ENCODE measurements at regions not wholly inside any gene's neighbourhood (a gene's known extent, or its start where the extent isn't known, plus 50 kb on each side); places are given as distances from the start of the nearest gene placed in this dataset.
"Not testable (repeated sequence)": the region's sequence is repeated elsewhere in the genome, so short reads cannot be mapped to it uniquely, and the experiment has no call there.

DNA sequence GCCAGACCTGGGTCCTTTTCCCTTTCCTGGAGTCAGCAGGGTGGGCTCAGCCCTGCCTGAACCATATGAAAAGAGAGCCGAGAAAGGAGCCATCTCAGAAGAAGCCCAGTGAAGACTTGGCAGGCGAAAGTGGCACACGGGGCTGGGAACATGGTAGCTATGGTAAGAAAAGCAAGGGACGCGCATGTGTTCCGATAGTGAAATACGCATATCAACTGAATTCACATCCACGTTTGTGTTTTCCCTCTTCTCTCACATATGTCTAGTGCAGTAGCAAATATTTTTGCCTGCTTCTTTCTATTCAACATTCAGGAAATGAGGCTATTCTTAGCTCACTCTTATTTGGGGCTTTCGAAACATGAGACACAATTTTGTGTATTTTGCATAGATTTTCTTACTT lies 54.1 kb upstream of the PEG3 start:
- no peak for ATAC-seq

DNA sequence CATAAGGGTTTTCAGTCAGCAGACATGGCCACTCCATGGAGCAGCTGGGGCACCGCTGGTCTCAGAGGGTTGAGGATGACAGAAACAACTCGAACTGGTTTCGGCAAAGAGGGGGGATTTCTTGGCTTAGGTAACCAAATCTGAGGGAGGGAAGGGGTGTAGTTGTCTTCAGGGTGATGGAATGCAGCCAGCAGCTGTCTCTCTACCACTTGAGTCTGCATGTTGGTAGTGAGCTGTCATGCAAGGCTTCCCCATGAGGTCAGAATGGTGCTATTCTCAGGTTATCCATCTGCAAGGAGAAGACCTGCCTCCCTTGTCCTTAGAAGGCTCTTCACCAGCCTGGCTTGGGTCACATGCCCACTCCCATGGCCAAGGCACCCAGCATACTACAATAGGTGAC lies 55.6 kb upstream of the PEG3 start:
- H3K27me3 Mint-ChIP-seq: no peaks in the 10 kb centered on the region
- H3K9me3 Mint-ChIP-seq: peaks cover 31% of the 10 kb centered on the region
- no peak overlapping the region for H3K27ac Mint-ChIP-seq
- no peaks in the 10 kb centered on the region for H3K36me3 Mint-ChIP-seq (ENCODE audit: low read depth)
- H3K4me1 Mint-ChIP-seq: no peaks in the 10 kb centered on the region
- no peak overlapping the region for H3K4me3 Mint-ChIP-seq
- ATAC-seq: no peak
- no peak for DNase-seq

More for the DNA sequence above, 54.1 kb upstream of the PEG3 start:
- Mint-ChIP-seq H3K9me3 (peaks cover 30% of the 10 kb centered on the region), H3K4me1 (no peaks in the 10 kb centered on the region), H3K4me3 (no peak overlapping the region), H3K27me3 (no peaks in the 10 kb centered on the region), H3K27ac (no peak overlapping the region), H3K36me3 (ENCODE audit: low read depth) (peaks cover 4% of the 10 kb centered on the region)
- DNase-seq: no peak

DNA sequence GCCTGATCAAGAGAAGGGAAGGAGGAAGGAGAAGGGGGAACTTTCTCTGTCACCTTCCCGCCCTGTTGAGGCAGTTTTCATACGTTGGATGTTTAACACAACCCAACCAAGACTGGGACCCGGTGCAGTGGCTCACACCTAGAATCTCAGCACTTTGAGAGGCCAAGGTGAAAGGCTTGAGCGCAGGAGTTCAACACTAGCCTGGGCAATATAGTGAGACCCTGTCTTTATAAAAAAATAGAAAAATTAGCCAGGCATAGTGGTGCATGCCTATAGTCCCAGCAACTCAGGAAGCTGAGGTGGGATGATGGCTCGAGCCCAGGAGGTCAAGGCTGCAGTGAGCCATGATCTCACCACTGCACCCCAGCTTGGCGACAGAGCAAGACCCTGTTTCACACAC lies 59.4 kb upstream of the PEG3 start:
- Mint-ChIP-seq H3K27ac (no peak overlapping the region), H3K27me3 (no peaks in the 10 kb centered on the region), H3K4me3 (no peak overlapping the region), H3K9me3 (peaks cover 41% of the 10 kb centered on the region), H3K4me1 (no peaks in the 10 kb centered on the region), H3K36me3 (ENCODE audit: low read depth) (no peaks in the 10 kb centered on the region)
- no peak for DNase-seq
- no peak for ATAC-seq

DNA sequence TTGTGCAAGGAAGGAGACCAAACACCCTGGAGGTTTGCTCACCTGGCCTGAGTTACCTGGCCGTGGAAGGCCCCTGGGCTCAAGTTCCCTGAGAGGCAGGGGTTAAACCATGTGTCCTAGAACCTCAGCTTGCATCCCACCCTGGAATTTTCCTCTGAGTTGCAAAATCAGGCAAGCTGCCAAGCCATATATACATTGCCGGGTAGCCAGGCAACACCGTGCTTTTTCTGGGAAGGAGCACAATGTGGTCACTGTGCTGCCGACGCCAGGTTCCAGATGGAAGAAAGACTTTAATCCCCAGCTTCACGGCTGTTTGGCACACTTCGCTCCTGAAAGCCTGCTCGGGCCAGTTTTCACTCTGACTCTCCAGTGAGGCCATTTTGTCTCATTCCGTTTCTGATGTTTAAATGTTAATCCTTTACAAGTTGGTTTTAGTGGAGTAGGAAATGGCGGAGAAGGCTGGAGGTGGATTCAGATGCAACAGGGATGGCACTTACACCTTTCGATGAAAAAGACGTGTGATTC lies 60.1 kb upstream of the PEG3 start:
- Mint-ChIP-seq H3K4me1 (no peaks in the 10 kb centered on the region), H3K27ac (no peak overlapping the region), H3K36me3 (ENCODE audit: low read depth) (no peaks in the 10 kb centered on the region), H3K9me3 (peaks cover 41% of the 10 kb centered on the region), H3K4me3 (no peak overlapping the region), H3K27me3 (no peaks in the 10 kb centered on the region)
- ATAC-seq (no peak), DNase-seq (no peak)

DNA sequence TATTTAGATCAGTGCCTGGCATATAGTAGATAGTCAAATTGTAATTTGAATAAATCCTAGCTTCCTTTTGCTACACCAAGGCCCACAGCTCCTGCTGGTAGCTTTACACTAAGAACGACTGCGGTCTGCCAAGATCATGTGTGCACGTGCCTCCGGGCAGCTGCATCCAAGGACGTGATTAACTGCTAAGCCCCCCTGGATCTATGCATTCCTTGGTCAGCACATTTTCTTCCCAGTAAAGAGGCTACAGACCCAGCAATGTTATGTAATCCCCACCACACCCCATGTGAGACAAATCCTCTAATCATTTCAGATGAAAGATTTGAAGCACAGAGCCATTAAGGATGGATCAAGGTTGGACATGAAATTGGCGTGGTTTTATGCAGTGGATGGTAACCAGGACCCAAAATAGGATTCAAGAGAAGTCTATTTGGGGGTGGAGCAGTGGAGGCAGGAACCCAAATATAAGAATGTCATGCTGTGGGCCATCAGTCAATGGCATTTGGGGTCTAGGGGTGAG lies 65.2 kb upstream of the PEG3 start:
- DNase-seq (no peak), ATAC-seq (no peak)
- peaks cover 2% of the 10 kb centered on the region for H3K36me3 Mint-ChIP-seq (ENCODE audit: low read depth)
- no peaks in the 10 kb centered on the region for H3K27me3 Mint-ChIP-seq
- H3K4me1 Mint-ChIP-seq: no peaks in the 10 kb centered on the region
- peaks cover 59% of the 10 kb centered on the region for H3K9me3 Mint-ChIP-seq
- no peak overlapping the region for H3K27ac Mint-ChIP-seq
- H3K4me3 Mint-ChIP-seq: no peak overlapping the region

DNA sequence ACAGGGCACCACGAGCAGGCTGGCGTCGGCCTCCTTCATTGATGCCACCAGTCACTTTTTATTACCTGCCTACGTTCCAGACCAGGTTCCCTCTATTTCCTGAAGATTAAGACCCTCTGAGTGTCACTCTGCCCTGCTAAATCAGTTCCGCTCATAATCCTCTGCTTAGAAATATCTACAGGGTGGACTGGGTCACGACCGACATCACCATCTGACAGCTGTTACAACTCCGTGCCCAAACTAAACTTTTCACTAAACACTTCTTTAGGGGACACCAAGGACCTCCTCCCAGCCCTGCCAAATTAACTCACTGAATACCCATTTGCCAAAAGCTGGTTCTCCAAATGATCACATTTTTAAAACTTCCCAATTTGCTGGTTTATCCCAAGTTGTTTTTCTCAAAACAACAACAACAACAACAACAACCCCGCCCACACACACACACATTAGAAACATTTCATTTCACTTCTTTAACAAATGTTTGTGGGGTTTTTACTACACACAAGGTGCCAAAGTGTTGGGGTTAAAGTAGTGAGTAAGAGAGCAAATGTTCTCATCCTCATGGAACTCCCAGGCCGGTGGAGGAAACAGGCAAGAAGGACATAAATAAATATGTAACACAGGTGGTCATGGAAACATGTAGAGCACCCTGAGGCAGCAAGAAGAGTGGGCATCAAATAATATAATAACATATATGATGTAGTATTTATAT lies 72.0 kb upstream of the PEG3 start:
- DNase-seq (no peak), ATAC-seq (no peak)
- Mint-ChIP-seq H3K4me3 (no peak overlapping the region), H3K36me3 (ENCODE audit: low read depth) (no peaks in the 10 kb centered on the region), H3K9me3 (peaks cover 42% of the 10 kb centered on the region), H3K27ac (no peak overlapping the region), H3K27me3 (no peaks in the 10 kb centered on the region), H3K4me1 (no peaks in the 10 kb centered on the region)

DNA sequence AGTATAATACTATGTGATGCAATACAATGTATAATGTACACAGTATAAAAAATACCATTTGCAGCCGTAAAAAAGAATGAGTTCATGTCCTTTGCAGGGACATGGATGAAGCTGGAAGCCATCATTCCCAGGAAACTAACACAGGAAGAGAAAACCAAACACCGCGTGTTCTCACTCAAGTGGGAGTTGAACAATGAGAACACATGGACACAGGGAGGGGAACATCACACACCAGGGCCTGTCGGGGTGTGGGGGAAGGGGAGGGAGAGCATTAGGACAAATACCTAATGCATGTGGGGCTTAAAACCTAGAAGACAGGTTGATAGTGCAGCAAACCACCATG lies 72.6 kb upstream of the PEG3 start:
- H3K4me3 Mint-ChIP-seq; H3K27me3 Mint-ChIP-seq; DNase-seq; H3K4me1 Mint-ChIP-seq; H3K36me3 Mint-ChIP-seq (ENCODE audit: low read depth); ATAC-seq; H3K27ac Mint-ChIP-seq: not testable (repeated sequence)
- peaks cover 38% of the 10 kb centered on the region for H3K9me3 Mint-ChIP-seq

DNA sequence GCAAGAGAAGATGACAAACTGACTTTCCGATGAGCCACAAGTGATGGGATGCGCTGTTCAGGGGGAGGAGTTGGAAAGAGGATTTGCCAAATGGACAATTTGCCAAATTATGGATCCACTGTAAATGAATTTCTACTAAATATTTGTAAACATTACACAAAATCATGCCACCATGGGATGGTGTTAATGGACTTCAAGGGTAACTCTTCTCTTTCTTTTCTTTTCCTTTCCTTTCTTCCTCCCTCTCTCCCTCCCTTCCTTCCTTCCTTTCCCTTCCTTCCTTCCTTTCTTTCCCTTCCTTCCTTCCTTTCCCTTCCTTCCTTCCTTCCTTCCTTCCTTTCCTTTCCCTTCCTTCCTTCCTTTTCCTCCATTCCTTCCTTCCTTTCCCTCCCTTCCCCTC lies 76.0 kb upstream of the PEG3 start:
- no peak for ATAC-seq
- Mint-ChIP-seq H3K27me3 (no peaks in the 10 kb centered on the region), H3K4me3 (no peak overlapping the region), H3K9me3 (peaks cover 51% of the 10 kb centered on the region), H3K4me1 (no peaks in the 10 kb centered on the region), H3K36me3 (ENCODE audit: low read depth) (peaks cover 2% of the 10 kb centered on the region), H3K27ac (no peak overlapping the region)
- no peak for DNase-seq

DNA sequence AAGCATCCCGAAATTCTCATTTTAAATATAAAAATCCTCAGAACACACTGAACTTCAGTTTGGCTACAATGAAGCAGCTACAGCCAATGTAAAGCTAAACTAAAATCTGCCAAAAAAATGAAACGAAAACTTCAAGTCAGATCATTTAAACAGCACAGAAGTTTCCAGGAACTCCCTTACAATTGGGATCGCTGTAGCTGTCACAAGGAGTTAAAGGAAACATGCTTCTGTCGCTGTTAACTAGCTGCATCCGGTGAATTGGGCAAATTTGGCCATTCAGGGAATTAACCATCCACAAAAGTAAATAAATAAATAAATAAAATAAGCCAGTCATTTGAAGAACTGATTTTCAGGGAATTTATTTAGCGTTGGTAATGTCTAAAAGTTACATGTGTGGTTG lies 77.0 kb upstream of the PEG3 start:
- H3K4me1 Mint-ChIP-seq: no peaks in the 10 kb centered on the region
- H3K9me3 Mint-ChIP-seq: peaks cover 46% of the 10 kb centered on the region
- ATAC-seq: no peak
- H3K27ac Mint-ChIP-seq: no peak overlapping the region
- peaks cover 2% of the 10 kb centered on the region for H3K36me3 Mint-ChIP-seq (ENCODE audit: low read depth)
- H3K4me3 Mint-ChIP-seq: no peak overlapping the region
- no peaks in the 10 kb centered on the region for H3K27me3 Mint-ChIP-seq
- no peak for DNase-seq

DNA sequence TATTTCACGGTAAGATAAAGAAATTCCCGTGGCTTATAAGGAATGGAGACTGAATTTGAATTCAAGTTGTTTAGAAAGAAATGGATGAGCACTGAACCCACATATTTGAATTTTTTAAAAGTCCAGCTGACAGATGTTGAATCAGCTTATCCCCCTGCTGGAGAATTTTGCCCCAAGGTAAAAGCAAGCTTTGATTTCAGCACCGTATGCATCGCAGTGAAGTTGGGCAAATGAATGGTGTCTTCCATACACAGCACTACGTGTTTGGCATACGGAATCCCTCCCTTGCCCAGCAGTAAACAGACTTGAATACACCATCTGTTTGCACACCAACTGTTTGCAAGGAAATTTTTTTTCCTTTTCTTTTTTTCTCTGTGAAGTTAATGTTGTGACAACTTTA lies 77.5 kb upstream of the PEG3 start:
- Mint-ChIP-seq H3K27me3 (no peaks in the 10 kb centered on the region), H3K4me1 (no peaks in the 10 kb centered on the region), H3K27ac (no peak overlapping the region), H3K4me3 (no peak overlapping the region), H3K36me3 (ENCODE audit: low read depth) (peaks cover 2% of the 10 kb centered on the region), H3K9me3 (peaks cover 43% of the 10 kb centered on the region)
- DNase-seq (no peak), ATAC-seq (no peak)

DNA sequence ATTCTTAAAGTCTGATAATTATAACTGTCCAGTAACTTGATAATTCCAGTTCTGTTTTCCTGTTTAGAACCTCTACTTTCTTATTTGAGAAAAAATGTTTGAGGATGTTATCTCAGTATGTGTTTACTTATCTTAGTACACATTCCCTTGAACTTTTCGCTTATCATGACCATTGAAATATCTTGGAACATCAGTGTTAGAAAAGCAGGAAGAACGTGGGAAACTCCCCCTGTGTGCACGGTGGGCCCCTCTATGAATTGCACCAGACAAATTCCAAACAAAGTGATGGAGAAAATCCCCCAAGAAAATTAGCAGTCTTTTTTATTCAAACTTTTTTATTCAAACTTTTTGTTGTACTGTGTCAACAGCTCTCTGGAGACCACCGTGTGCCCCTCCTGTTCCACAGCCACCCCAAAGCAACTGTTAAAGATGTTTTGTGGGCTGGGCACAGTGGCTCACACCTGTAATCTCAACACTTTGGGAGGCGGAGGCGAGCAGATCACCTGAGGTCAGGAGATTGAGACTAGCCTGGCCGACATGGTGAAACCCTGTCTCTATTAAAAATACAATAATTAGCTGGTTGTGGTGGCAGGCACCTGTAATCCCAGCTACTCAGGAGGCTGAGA lies 78.3 kb upstream of the PEG3 start:
- H3K9me3 Mint-ChIP-seq: peaks cover 49% of the 10 kb centered on the region
- DNase-seq (no peak), ATAC-seq (no peak)
- H3K36me3 Mint-ChIP-seq (ENCODE audit: low read depth): peaks cover 3% of the 10 kb centered on the region
- H3K27ac Mint-ChIP-seq: no peak overlapping the region
- no peak overlapping the region for H3K4me3 Mint-ChIP-seq
- H3K27me3 Mint-ChIP-seq: no peaks in the 10 kb centered on the region
- H3K4me1 Mint-ChIP-seq: no peaks in the 10 kb centered on the region

DNA sequence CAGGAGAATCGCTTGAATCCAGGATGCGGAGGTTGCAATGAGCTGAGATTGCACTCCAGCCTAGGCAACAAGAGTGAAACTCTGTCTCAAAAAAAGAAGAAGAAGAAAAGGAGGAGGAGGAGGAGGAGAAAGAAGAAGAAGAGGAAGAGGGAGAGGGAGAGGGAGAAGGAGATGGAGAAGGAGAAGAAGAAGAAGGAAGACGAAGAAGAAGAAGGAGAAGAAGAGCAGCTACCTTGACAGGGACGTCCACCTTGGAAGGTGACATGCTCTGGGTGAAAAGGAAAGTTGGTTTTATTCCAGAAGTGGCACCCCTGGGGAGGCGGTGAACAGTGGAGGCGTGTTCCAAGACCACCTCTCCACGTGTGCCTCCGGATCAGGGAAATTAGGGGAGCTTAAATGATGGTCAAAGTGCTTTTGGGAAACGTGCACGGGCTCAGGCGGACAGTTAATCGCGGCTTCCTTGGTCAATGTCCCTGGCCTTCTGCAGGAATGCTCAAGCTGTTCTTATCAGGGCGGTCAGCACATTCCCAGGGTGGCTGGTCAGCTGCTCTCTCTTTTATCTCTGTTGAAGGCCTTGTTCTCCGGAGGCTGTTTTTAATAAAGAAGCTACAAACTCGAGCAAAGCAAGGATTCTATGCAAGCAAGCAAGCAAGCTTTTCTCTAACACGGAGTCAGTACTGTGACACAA lies 78.9 kb upstream of the PEG3 start:
- Mint-ChIP-seq H3K4me3 (no peak overlapping the region), H3K36me3 (ENCODE audit: low read depth) (peaks cover 5% of the 10 kb centered on the region), H3K27me3 (no peaks in the 10 kb centered on the region), H3K4me1 (no peaks in the 10 kb centered on the region), H3K9me3 (peaks cover 54% of the 10 kb centered on the region), H3K27ac (no peak overlapping the region)
- ATAC-seq: no peak
- DNase-seq: no peak

DNA sequence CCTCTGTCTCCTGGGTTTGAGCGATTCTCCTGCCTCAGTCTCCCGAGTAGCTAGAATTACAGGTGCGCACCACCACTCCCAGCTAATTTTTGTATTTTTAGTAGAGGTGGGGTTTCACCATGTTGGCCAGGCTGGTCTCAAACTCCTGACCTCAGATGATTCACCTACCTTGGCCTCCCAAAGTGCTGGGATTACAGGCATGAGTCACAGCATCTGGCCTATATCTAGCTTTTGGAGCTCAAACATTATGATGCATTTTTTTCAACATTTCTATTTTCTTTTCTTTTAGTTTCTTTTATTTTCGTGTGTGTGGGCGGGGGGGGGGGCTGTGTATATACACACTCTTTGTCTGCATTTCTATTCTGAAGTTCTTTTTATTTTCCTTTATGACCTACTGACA lies 85.6 kb upstream of the PEG3 start:
- H3K9me3 Mint-ChIP-seq: peaks cover 59% of the 10 kb centered on the region

DNA sequence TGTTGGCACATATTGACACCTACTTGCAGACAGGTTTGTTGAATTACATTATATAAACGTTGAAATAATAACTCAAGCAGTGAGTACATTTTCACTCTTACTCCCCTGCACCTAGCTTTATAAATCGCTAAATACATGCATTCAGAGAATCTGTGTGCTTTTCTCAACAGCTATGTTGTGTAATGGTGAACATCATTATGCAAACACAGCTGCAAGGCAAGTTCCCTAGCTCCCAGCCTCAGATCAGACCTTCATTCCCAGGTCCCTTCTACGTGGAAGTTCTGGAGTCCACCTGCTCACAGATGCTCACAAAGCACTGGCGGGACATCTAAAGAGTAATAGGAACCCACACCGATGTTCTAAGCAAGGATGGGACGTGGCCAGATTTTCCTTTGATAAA lies 86.8 kb upstream of the PEG3 start:
- Mint-ChIP-seq H3K36me3 (ENCODE audit: low read depth) (peaks cover 6% of the 10 kb centered on the region), H3K4me3 (no peak overlapping the region), H3K27ac (no peak overlapping the region), H3K27me3 (no peaks in the 10 kb centered on the region), H3K9me3 (peaks cover 62% of the 10 kb centered on the region), H3K4me1 (no peaks in the 10 kb centered on the region)
- ATAC-seq: no peak
- DNase-seq: no peak

More for the DNA sequence above, 85.6 kb upstream of the PEG3 start:
- H3K27me3 Mint-ChIP-seq; H3K4me3 Mint-ChIP-seq; H3K27ac Mint-ChIP-seq; H3K36me3 Mint-ChIP-seq (ENCODE audit: low read depth); ATAC-seq; H3K4me1 Mint-ChIP-seq; DNase-seq: not testable (repeated sequence)

DNA sequence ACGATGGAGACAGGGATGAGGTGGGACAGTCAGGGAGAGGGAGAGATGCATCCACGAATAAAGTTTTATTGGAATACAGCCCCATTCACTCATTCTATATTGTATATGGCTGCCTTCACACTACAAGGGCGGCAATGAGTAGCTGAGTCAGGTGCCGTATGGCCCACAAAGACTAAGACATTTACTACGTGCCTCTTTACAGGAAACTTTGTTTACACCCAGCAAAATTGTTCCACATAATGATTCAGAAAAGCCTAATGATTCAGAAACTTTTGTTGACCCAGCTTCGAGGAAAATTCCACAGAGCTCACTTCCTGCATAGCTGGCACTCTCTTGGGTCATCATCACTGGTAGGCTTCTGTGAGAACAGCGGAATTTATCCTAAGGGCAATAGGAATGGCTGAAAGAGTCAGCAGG lies 87.3 kb upstream of the PEG3 start:
- H3K27ac Mint-ChIP-seq: no peak overlapping the region
- H3K4me3 Mint-ChIP-seq: no peak overlapping the region
- H3K27me3 Mint-ChIP-seq: no peaks in the 10 kb centered on the region
- peaks cover 6% of the 10 kb centered on the region for H3K36me3 Mint-ChIP-seq (ENCODE audit: low read depth)
- H3K4me1 Mint-ChIP-seq: no peaks in the 10 kb centered on the region
- DNase-seq: no peak
- peaks cover 62% of the 10 kb centered on the region for H3K9me3 Mint-ChIP-seq
- no peak for ATAC-seq
